Esophagus muscularis mucosa (tissue), 4 donors: ENCODE measurements at regions not wholly inside any gene's neighbourhood (a gene's known extent, or its start where the extent isn't known, plus 50 kb on each side); places are given as distances from the start of the nearest gene placed in this dataset.
"Not testable (repeated sequence)": the region's sequence is repeated elsewhere in the genome, so short reads cannot be mapped to it uniquely, and the experiment has no call there.

Experiments used
- DNase-seq: peaks from one replicate; pipeline ENCODE4 v3.0.0-alpha.2; 2017; ENCODE audit errors: extremely low spot score
- H3K27ac ChIP-seq, 4 donors: fragments of 200-600 bp; sonication (generic); replicated peaks in 1 of 4; 1 replicate in 3 of 4; 2 replicates in 1 of 4; pipeline ENCODE4 v1.5.1; 2016 to 2019; ENCODE audit warnings: mild to moderate bottlenecking in 1 of 4
- H3K27me3 ChIP-seq, 4 donors: fragments of 200-600 bp; sonication (generic); one replicate each; pipeline versions ENCODE4 v1.5.1 to v1.6.0; 2016 to 2019
- H3K36me3 ChIP-seq, 4 donors: fragments of 200-600 bp; sonication (generic); one replicate each; pipeline ENCODE4 v1.5.1; 2016 to 2019
- H3K4me1 ChIP-seq, 4 donors: fragments of 200-600 bp; sonication (generic); one replicate each; pipeline ENCODE4 v1.5.1; 2016 to 2019
- H3K4me3 ChIP-seq, 4 donors: fragments of 200-600 bp; sonication (generic); 1 replicate in 2 of 4; 2 replicates in 2 of 4; pipeline ENCODE4 v1.5.1; 2016 to 2019; ENCODE audit warnings: mild to moderate bottlenecking in 4 of 4, moderate library complexity in 1 of 4
- H3K9me3 ChIP-seq, 4 donors: fragments of 200-600 bp; sonication (generic); 1 replicate in 3 of 4; 2 replicates in 1 of 4; pipeline ENCODE4 v1.5.1; 2016 to 2019
- EP300 ChIP-seq: sonication (generic); formaldehyde crosslinking; IDR thresholded peaks from one replicate; pipeline ENCODE4 v1.6.1; 2017; ENCODE audit warnings: antibody characterized with exemption
- POLR2A ChIP-seq: fragments of 450-650 bp; IDR thresholded peaks from one replicate; pipeline ENCODE4 v1.6.1; 2017; ENCODE audit warnings: antibody characterized with exemption, moderate library complexity, mild to moderate bottlenecking, low read depth
- POLR2AphosphoS5 ChIP-seq, 2 donors: sonication (generic); formaldehyde crosslinking; IDR thresholded peaks; one replicate each; pipeline ENCODE4 v1.6.1; 2017; ENCODE audit warnings: antibody characterized with exemption in 2 of 2
- WGBS: methylation state at CpG from one replicate; pipeline ENCODE4 v1.1.5; 2018; 5-methylcytosine and 5-hydroxymethylcytosine counted together
- intact Hi-C: fragments of 100-400 bp; cut with DNase I; formaldehyde crosslinking; loops from one replicate; pipeline ENCODE4 v1.15.1; 2023
- TF ChIP-seq, protein P1 (sequence below), 3 experiments: fragments of 200-600 bp in 2 of 3; fragments of 450-650 bp in 1 of 3; sonication (generic) in 2 of 3; IDR thresholded peaks; one replicate each; pipeline ENCODE4 v1.5.1; 2017 to 2019; ENCODE audit warnings: antibody characterized with exemption in 3 of 3, mild to moderate bottlenecking in 2 of 3, moderate library complexity in 1 of 3

DNA sequence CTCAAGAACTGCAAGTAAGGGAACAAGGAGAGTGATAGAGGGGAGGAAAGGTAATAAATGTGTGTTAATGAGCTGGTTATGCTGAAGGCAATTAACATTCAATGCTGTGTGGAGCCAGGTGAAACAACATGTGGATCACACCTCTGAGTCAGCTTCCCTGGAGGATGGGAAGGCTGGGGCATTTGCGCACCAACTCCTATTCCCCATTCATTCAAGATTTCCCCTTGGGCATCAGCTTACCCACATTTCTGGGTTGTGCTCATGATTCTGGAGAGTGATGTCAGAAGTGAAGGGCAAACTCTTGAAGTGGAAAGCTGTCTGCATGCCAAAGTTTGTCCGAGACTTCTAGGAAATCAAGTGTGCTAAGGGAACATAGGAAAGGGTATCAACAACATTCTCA lies 461.4 kb downstream of the MID1IP1 start:
- Histone ChIP-seq H3K4me3 (no peak overlapping the region), H3K9me3 (no peaks in the 10 kb centered on the region), H3K27me3 (no peaks in the 10 kb centered on the region), H3K27ac (no peak overlapping the region), H3K4me1 (peaks cover 0 to 4% (median 0%) of the 10 kb centered on the region in 4 donors), H3K36me3 (no peaks in the 10 kb centered on the region)
- no peak for DNase-seq
- intact Hi-C loops, result no loop called here
- TF ChIP-seq, protein P1, sequence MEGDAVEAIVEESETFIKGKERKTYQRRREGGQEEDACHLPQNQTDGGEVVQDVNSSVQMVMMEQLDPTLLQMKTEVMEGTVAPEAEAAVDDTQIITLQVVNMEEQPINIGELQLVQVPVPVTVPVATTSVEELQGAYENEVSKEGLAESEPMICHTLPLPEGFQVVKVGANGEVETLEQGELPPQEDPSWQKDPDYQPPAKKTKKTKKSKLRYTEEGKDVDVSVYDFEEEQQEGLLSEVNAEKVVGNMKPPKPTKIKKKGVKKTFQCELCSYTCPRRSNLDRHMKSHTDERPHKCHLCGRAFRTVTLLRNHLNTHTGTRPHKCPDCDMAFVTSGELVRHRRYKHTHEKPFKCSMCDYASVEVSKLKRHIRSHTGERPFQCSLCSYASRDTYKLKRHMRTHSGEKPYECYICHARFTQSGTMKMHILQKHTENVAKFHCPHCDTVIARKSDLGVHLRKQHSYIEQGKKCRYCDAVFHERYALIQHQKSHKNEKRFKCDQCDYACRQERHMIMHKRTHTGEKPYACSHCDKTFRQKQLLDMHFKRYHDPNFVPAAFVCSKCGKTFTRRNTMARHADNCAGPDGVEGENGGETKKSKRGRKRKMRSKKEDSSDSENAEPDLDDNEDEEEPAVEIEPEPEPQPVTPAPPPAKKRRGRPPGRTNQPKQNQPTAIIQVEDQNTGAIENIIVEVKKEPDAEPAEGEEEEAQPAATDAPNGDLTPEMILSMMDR (IDR thresholded peaks at IDR 0.05), result no peak
- no peak for TF ChIP-seq POLR2A
- no peak for TF ChIP-seq POLR2AphosphoS5 (IDR thresholded peaks at IDR 0.05)
- no peak for TF ChIP-seq EP300
- WGBS, result 94% methylated on average over 2 of the region's 2 CpGs

DNA sequence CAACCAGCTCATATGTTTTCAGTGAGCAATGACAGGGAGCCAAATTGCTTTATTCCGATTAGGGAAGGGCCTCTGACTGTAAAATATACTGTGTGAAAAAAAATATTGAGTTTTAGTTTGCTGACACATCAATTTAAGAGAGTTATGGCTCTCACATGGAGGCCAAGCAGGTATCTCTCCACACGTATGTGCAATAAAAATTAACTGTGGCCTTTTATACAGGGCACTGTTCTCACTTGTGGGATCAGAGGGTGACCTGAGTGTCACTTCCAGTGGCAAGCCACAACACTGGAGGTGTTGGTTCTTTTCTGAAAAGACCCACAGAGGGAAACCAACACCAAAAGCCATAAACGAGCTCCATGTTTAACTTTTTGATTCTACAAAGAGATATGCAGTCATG lies 462.8 kb downstream of the MID1IP1 start:
- DNase-seq, result no peak
- H3K4me3 ChIP-seq, result no peak overlapping the region
- 56% methylated on average over 3 of the region's 3 CpGs for WGBS
- no peak overlapping the region for H3K27ac ChIP-seq
- H3K36me3 ChIP-seq, result no peaks in the 10 kb centered on the region
- no peaks in the 10 kb centered on the region for H3K9me3 ChIP-seq
- H3K27me3 ChIP-seq, result no peaks in the 10 kb centered on the region
- intact Hi-C loops, result no loop called here
- TF ChIP-seq, protein P1 (IDR thresholded peaks at IDR 0.05), result no peak
- no peak for TF ChIP-seq POLR2A
- TF ChIP-seq POLR2AphosphoS5 (IDR thresholded peaks at IDR 0.05), result no peak
- TF ChIP-seq EP300, result no peak
- peaks cover 0 to 4% (median 0%) of the 10 kb centered on the region in 4 donors for H3K4me1 ChIP-seq

DNA sequence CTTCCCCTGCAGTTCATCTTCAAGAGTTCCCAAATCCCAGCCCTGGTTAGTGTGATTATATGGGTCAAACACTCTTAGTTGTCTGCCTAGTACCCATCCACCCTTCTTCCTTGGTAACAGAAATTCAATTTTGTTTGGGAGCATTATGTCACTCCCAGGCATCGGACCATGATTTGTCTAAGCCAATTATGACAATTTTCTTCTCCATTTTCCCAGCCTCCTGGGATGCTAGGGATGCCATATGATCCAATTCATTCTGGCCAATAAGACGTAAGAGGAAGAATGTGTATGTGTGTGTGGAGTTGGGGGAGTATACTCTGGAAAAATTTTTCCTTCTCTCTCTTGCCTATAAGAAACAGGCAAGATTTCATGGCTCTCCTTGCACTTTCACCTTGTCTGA lies 465.9 kb downstream of the MID1IP1 start:
- Histone ChIP-seq H3K4me3 (no peak overlapping the region), H3K36me3 (no peaks in the 10 kb centered on the region), H3K27me3 (no peaks in the 10 kb centered on the region), H3K9me3 (peaks cover 0 to 5% (median 0%) of the 10 kb centered on the region in 4 donors), H3K27ac (no peak overlapping the region), H3K4me1 (no peaks in the 10 kb centered on the region)
- TF ChIP-seq, protein P1 (IDR thresholded peaks at IDR 0.05), result no peak
- no peak for TF ChIP-seq POLR2A
- TF ChIP-seq EP300, result no peak
- no peak for TF ChIP-seq POLR2AphosphoS5 (IDR thresholded peaks at IDR 0.05)
- intact Hi-C loops, result no loop called here
- no peak for DNase-seq
- 75% methylated on average over 2 of the region's 2 CpGs for WGBS

- intact Hi-C loops, result no loop called here
- Histone ChIP-seq H3K27me3 (no peaks in the 10 kb centered on the region), H3K4me3 (no peak overlapping the region), H3K36me3 (no peaks in the 10 kb centered on the region), H3K4me1 (no peaks in the 10 kb centered on the region), H3K9me3 (peaks cover 0 to 5% (median 0%) of the 10 kb centered on the region in 4 donors), H3K27ac (no peak overlapping the region)
- no peak for DNase-seq
- no peak for TF ChIP-seq EP300
Observed at GRCh38 chrX:39268207-39268606, 466.9 kb downstream of the MID1IP1 start.

- Histone ChIP-seq H3K27me3 (no peaks in the 10 kb centered on the region), H3K27ac (no peak overlapping the region), H3K4me1 (no peaks in the 10 kb centered on the region), H3K36me3 (no peaks in the 10 kb centered on the region), H3K9me3 (peaks cover 0 to 5% (median 0%) of the 10 kb centered on the region in 4 donors), H3K4me3 (no peak overlapping the region)
- TF ChIP-seq, protein P1 (IDR thresholded peaks at IDR 0.05), result no peak
- WGBS, result 95% methylated on average over 14 of the region's 23 CpGs
- intact Hi-C loops, result no loop called here
- no peak for DNase-seq
Observed at GRCh38 chrX:39275500-39276068, 474.3 kb downstream of the MID1IP1 start.

GRCh38 chrX:39277685-39278390 lies 476.6 kb downstream of the MID1IP1 start:
- no CpG with 5 or more reads among the region's 46 CpGs for WGBS
- H3K27ac ChIP-seq, H3K4me3 ChIP-seq, H3K36me3 ChIP-seq, H3K27me3 ChIP-seq, intact Hi-C loops, DNase-seq, H3K4me1 ChIP-seq: not testable (repeated sequence)
- H3K9me3 ChIP-seq, result peaks cover 0 to 14% (median 0%) of the 10 kb centered on the region in 4 donors
